ENCODE measurements at regions not wholly inside any gene's neighbourhood (a gene's known extent, or its start where the extent isn't known, plus 50 kb on each side); places are given as distances from the start of the nearest gene placed in this dataset.

DNA sequence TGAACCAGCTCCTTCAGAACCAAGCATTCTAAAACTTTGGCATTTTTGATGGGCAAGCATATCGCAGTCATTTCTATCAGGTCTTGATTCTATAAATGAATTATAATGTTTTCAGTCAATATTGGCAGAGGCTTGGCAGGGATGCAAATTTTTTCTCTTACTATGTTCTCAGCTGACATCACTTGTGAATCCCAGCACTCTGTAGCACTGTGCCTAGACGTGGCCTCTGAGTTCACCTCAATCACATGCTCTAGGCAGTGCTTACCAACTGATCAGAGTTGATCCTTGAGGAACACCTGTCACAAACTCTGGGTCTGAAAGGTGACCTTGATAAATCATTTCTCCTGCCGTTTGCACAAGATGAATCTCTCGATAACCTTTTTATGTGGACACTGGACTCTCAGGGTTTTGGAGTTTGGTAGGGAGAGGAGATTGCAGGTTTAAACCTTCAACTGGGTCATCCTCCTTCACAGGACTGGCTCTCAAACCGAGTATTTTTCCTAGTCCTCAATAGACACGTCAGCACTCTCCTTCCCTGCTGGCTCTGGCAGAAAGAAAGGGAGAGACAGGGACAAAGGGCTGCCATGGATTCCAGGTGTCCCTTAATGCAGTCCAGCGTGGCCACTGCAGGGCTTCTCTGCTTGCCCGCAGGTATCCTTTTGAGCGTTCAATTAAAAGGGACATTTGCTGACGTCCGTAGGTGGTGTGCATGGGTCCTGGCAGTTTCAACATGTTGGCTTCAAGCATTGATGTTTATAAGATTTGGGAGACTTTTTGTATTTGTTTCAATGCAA, 222.3 kb upstream of the CMC1 start:
- Mint-ChIP-seq H3K27me3 (no peaks in the 10 kb centered on the region), H3K9me3 (peaks cover 3 to 7% (median 6%) of the 10 kb centered on the region in 3 donors), H3K36me3 (no peaks in the 10 kb centered on the region), H3K27ac (no peak overlapping the region), H3K4me3 (no peak overlapping the region), H3K4me1 (no peaks in the 10 kb centered on the region)

GRCh38 chr3:28019740-28020139, 221.7 kb upstream of the CMC1 start:
- Mint-ChIP-seq H3K36me3 (no peaks in the 10 kb centered on the region), H3K27me3 (no peaks in the 10 kb centered on the region), H3K4me3 (no peak overlapping the region), H3K4me1 (no peaks in the 10 kb centered on the region), H3K27ac (no peak overlapping the region), H3K9me3 (peaks cover 4 to 8% (median 6%) of the 10 kb centered on the region in 3 donors)

DNA sequence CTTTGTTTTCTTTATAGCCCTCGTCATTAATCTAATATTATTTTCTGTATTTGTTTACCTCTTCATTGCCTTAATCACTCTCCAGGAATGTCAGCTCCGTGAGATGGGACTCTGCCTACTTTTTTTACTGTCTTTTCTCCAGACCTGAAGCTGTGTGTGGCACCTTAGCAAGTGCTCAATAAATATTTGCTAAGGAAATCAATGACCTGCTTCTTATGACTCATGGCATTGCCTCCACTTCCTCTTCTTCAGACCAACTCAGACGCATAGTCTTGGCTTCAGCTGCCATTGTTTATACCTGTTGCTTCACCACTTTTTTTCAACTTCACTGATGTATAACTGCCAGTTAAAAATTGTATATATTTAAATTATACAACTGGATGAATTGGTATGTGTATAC, 218.5 kb upstream of the CMC1 start:
- peaks cover 9 to 15% (median 11%) of the 10 kb centered on the region in 3 donors for H3K9me3 Mint-ChIP-seq
- no peaks in the 10 kb centered on the region for H3K27me3 Mint-ChIP-seq
- no peak overlapping the region for H3K27ac Mint-ChIP-seq
- H3K4me1 Mint-ChIP-seq: no peaks in the 10 kb centered on the region
- no peaks in the 10 kb centered on the region for H3K36me3 Mint-ChIP-seq
- H3K4me3 Mint-ChIP-seq: no peak overlapping the region

DNA sequence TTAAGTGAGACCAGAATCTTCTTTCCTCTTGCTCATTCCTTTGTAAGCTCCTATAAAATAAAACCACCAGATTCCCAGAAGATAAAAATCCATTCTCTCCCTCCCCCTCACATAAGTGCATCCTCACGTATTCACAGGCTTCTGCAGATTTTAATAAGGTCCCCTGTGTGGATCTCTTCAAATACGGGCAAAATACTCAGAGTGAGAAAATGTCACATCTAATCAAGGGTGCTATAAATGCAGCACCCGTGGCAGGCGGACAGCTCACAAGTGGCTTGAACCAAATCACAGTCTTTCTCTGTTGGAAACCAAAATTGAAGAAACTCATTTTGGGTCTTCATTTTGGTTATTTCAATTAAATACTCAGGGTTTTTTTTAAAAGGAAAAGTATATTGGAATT, 212.9 kb upstream of the CMC1 start:
- Mint-ChIP-seq H3K9me3 (peaks cover 15 to 19% (median 15%) of the 10 kb centered on the region in 3 donors), H3K4me3 (no peak overlapping the region), H3K36me3 (no peaks in the 10 kb centered on the region), H3K4me1 (no peaks in the 10 kb centered on the region), H3K27me3 (no peaks in the 10 kb centered on the region), H3K27ac (no peak overlapping the region)

DNA sequence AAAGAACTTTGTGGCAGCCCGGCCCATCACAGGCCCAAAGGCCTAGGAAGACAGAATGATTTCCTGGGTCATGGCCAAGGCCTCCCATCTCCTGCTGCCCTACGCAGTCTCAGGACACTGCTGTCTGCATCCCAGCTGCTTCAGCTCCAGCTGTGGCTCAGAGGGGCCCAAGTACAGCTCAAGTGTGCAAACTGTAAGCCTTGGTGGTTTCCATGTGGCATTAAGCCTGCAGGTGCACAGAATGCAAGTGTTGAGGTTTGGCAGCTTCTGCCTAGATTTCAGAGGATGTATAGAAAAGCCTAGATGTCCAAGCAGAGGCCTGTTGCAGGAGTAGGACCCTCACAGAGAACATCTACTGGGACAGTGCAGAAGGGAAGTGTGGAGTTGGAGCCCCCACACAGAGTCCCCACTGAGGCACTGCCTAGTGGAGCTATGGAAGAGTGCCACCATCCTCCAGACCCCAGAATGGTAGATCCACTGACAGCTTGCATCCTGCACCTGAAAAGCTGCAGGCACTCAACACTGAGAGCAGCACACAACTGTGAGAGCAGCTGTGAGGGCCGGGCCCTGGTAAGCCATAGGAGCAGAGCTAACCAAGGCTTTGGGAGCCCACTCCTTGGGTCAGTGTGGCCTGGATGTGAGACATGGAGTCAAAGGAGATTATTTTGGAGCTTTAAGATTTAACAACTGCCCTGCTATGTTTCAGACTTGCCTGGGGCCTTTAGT, 208.2 kb upstream of the CMC1 start:
- no peaks in the 10 kb centered on the region for H3K27me3 Mint-ChIP-seq
- H3K4me3 Mint-ChIP-seq: no peak overlapping the region
- no peaks in the 10 kb centered on the region for H3K4me1 Mint-ChIP-seq

GRCh38 chr3:28036599-28037575, 204.5 kb upstream of the CMC1 start:
- peaks cover 4 to 7% (median 4%) of the 10 kb centered on the region in 3 donors for H3K9me3 Mint-ChIP-seq
- no peak overlapping the region for H3K27ac Mint-ChIP-seq
- H3K36me3 Mint-ChIP-seq: no peaks in the 10 kb centered on the region
- no peaks in the 10 kb centered on the region for H3K27me3 Mint-ChIP-seq
- H3K4me1 Mint-ChIP-seq: no peaks in the 10 kb centered on the region
- no peak overlapping the region for H3K4me3 Mint-ChIP-seq

More for the DNA sequence above, 208.2 kb upstream of the CMC1 start:
- H3K9me3 Mint-ChIP-seq: peaks cover 4 to 7% (median 6%) of the 10 kb centered on the region in 3 donors
- H3K36me3 Mint-ChIP-seq: no peaks in the 10 kb centered on the region
- H3K27ac Mint-ChIP-seq: no peak overlapping the region

GRCh38 chr3:28039234-28039633, 202.2 kb upstream of the CMC1 start:
- H3K27me3 Mint-ChIP-seq: no peaks in the 10 kb centered on the region
- no peak overlapping the region for H3K4me3 Mint-ChIP-seq
- H3K27ac Mint-ChIP-seq: no peak overlapping the region
- no peaks in the 10 kb centered on the region for H3K4me1 Mint-ChIP-seq
- H3K36me3 Mint-ChIP-seq: peaks cover 2% of the 10 kb centered on the region
- no peaks in the 10 kb centered on the region for H3K9me3 Mint-ChIP-seq

DNA sequence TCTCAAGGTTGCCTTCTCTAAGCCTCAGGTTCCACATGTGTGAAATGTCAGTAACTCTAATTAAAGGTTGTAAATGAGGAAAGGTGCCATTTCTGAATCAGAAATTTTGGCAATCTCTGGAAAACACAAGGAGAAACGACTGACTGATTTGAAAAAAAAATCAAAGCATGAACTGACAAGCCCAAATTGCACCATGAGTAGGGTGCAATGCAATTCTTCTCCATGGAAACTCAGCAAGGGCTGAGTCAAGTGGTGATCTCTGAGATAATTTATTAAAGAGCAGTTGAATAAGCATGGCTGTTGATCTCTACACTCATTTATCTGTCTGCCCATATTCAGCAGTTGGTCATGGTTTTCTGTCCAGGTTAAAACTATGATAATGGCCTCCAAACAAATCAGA, 201.6 kb upstream of the CMC1 start:
- no peaks in the 10 kb centered on the region for H3K9me3 Mint-ChIP-seq
- no peaks in the 10 kb centered on the region for H3K4me1 Mint-ChIP-seq
- H3K27ac Mint-ChIP-seq: no peak overlapping the region
- H3K36me3 Mint-ChIP-seq: peaks cover 2% of the 10 kb centered on the region
- no peak overlapping the region for H3K4me3 Mint-ChIP-seq
- H3K27me3 Mint-ChIP-seq: no peaks in the 10 kb centered on the region

DNA sequence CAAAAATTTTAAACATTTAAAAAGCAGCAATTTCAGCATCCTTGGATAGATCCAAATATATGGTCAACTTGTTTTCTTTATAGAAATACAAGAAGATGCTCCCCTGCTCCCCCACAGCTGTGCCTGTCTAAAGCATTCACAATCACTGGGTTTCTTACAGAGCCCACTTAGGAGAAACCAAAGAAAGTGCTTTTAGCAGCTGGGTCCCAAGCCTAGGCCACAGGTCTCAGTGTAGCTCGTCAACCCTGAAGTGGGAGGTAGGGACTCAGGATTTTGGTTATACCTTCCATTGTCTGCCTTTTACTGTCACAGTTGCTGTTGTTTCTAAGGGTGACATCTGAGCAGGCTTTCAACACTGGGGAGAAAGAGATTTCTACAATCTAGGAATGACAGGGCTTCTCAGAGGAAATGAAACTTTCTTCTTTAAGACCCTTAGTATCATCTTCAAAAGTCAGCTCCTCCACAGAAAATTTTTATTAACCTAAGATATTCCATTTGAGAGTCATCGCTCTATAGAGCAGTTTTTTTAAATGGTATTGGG, 199.3 kb upstream of the CMC1 start:
- Mint-ChIP-seq H3K27ac (no peak overlapping the region), H3K9me3 (no peaks in the 10 kb centered on the region), H3K36me3 (peaks cover 4% of the 10 kb centered on the region), H3K27me3 (no peaks in the 10 kb centered on the region), H3K4me3 (no peak overlapping the region), H3K4me1 (no peaks in the 10 kb centered on the region)

GRCh38 chr3:28042707-28043106, 198.7 kb upstream of the CMC1 start:
- Mint-ChIP-seq H3K27me3 (no peaks in the 10 kb centered on the region), H3K4me3 (no peak overlapping the region), H3K27ac (no peak overlapping the region), H3K9me3 (no peaks in the 10 kb centered on the region), H3K36me3 (peaks cover 4% of the 10 kb centered on the region), H3K4me1 (no peaks in the 10 kb centered on the region)

DNA sequence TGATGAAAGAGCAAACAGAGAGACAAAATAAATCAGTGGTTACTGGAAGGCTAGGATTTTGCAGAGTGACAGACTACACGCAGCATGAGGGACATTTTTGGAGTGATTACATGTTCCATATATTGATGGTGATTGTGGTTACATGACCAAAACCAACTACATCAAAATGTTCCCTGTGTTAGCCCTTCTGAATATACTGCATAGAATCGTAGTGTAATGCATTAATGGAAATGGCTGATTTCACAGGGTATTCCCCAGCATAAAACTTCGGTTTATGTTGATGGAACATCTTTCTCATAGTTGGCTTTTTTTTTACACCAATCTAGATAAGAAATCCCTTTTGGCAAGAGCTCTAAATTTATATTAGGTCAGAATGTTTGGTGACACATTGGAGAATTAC, 191.3 kb upstream of the CMC1 start:
- peaks cover 2% of the 10 kb centered on the region for H3K36me3 Mint-ChIP-seq
- H3K4me1 Mint-ChIP-seq: no peaks in the 10 kb centered on the region
- no peak overlapping the region for H3K4me3 Mint-ChIP-seq
- no peak overlapping the region for H3K27ac Mint-ChIP-seq
- no peaks in the 10 kb centered on the region for H3K27me3 Mint-ChIP-seq
- H3K9me3 Mint-ChIP-seq: no peaks in the 10 kb centered on the region

GRCh38 chr3:28050885-28051284, 190.5 kb upstream of the CMC1 start:
- no peaks in the 10 kb centered on the region for H3K9me3 Mint-ChIP-seq
- H3K27ac Mint-ChIP-seq: no peak overlapping the region
- peaks cover 2% of the 10 kb centered on the region for H3K36me3 Mint-ChIP-seq
- H3K27me3 Mint-ChIP-seq: no peaks in the 10 kb centered on the region
- no peak overlapping the region for H3K4me3 Mint-ChIP-seq
- H3K4me1 Mint-ChIP-seq: no peaks in the 10 kb centered on the region

GRCh38 chr3:28053759-28054158, 187.7 kb upstream of the CMC1 start:
- H3K9me3 Mint-ChIP-seq: no peaks in the 10 kb centered on the region
- H3K27ac Mint-ChIP-seq: no peak overlapping the region
- H3K4me3 Mint-ChIP-seq: no peak overlapping the region
- no peaks in the 10 kb centered on the region for H3K4me1 Mint-ChIP-seq
- H3K27me3 Mint-ChIP-seq: no peaks in the 10 kb centered on the region
- H3K36me3 Mint-ChIP-seq: no peaks in the 10 kb centered on the region

GRCh38 chr3:28056806-28057205, 184.6 kb upstream of the CMC1 start:
- Mint-ChIP-seq H3K27ac (no peak overlapping the region), H3K9me3 (no peaks in the 10 kb centered on the region), H3K36me3 (no peaks in the 10 kb centered on the region), H3K4me1 (no peaks in the 10 kb centered on the region), H3K27me3 (peaks cover 1% of the 10 kb centered on the region), H3K4me3 (no peak overlapping the region)

GRCh38 chr3:28057539-28057938, 183.9 kb upstream of the CMC1 start:
- H3K36me3 Mint-ChIP-seq: no peaks in the 10 kb centered on the region

More at GRCh38 chr3:28057539-28057938, 183.9 kb upstream of the CMC1 start:
- no peak overlapping the region for H3K4me3 Mint-ChIP-seq
- H3K4me1 Mint-ChIP-seq: no peaks in the 10 kb centered on the region
- H3K27ac Mint-ChIP-seq: no peak overlapping the region
- H3K27me3 Mint-ChIP-seq: peaks cover 1% of the 10 kb centered on the region
- no peaks in the 10 kb centered on the region for H3K9me3 Mint-ChIP-seq

Measured in IgD-negative memory B cell (primary cell).